K562 (cell line): ENCODE measurements at regions not wholly inside any gene's neighbourhood (a gene's known extent, or its start where the extent isn't known, plus 50 kb on each side); places are given as distances from the start of the nearest gene placed in this dataset.

Source experiments
- ATAC-seq: fragments of 200-7000 bp; cut with Tn5 transposase; 3 replicates; pipeline ENCODE4 v1.9.1; 2020; ENCODE audit warnings: moderate library complexity
- BruUV-seq: library from RNA; stranded (reverse); fragments of 400-500 nt; replicated peaks from 2 replicates; lab custom pipeline; 2021; lab: Mats Ljungman, UMichigan
- CTCF ChIA-PET: fragments of 300-600 bp; formaldehyde crosslinking; extraction: SDS; loops from one replicate; lab custom pipeline; 2021; ENCODE audit warnings: low intra/inter-chr PET ratio; lab: Yijun Ruan, JAX
- POLR2A ChIA-PET: fragments of 300-600, 350-650 bp; sonication (Branson Sonifier 250); formaldehyde crosslinking; extraction: SDS; loops from one replicate; lab custom pipeline; 2021; ENCODE audit warnings: antibody characterized with exemption, inconsistent platforms; lab: Yijun Ruan, JAX
- DNase-seq, 4 experiments: peaks; one replicate each; pipeline versions ENCODE4 v3.0.0 to v3.0.0-alpha.2; 2011 to 2018; ENCODE audit warnings: low spot score in 3 of 4, mixed read lengths in 3 of 4; ENCODE audit errors: extremely low read depth in 1 of 4
- FAIRE-seq: peaks from 2 replicates; lab custom pipeline; 2011; peaks lifted over from hg19 to GRCh38; lab: Jason Lieb, UNC
- H2AFZ ChIP-seq: 2 replicates; pipeline ENCODE4 v1.6.0; 2011; ENCODE audit warnings: low read depth, low read length, control low read depth, inconsistent platforms
- H3K27ac ChIP-seq: fragments of 200-600 bp; 3 replicates; pipeline ENCODE4 v1.8.0; 2011; ENCODE audit warnings: low read depth, mild to moderate bottlenecking, control low read depth, inconsistent platforms, low read length, moderate library complexity, mixed read lengths; ENCODE audit errors: extremely low read depth
- H3K27me3 ChIP-seq, 2 experiments: fragments of 300-600 bp in 1 of 2; 2 replicates in 1 of 2; 3 replicates in 1 of 2; pipeline versions ENCODE4 v1.6.0 to v1.8.0; 2011; ENCODE audit warnings: inconsistent platforms in 2 of 2, low read length in 2 of 2, mild to moderate bottlenecking in 1 of 2, mixed read lengths in 1 of 2, moderate library complexity in 1 of 2; ENCODE audit not compliant: control insufficient read depth in 2 of 2, insufficient read depth in 2 of 2
- H3K36me3 ChIP-seq: fragments of 300-600 bp; 3 replicates; pipeline ENCODE4 v1.8.0; 2011; ENCODE audit warnings: mild to moderate bottlenecking, low read length, inconsistent platforms; ENCODE audit not compliant: control insufficient read depth, insufficient read depth
- H3K4me1 ChIP-seq, 2 experiments: fragments of 200-600 bp in 1 of 2; replicated peaks in 1 of 2; 2 replicates in 1 of 2; 3 replicates in 1 of 2; pipeline versions ENCODE4 v1.5.1 to v1.8.0; 2011; ENCODE audit warnings: inconsistent platforms in 2 of 2, low read length in 2 of 2, mild to moderate bottlenecking in 1 of 2, mixed read lengths in 1 of 2, moderate library complexity in 1 of 2; ENCODE audit not compliant: control insufficient read depth in 2 of 2, insufficient read depth in 2 of 2
- H3K4me2 ChIP-seq: 2 replicates; pipeline ENCODE4 v1.6.1; 2011; ENCODE audit warnings: low read length, control low read depth, inconsistent platforms, mixed read lengths; ENCODE audit not compliant: insufficient read depth
- H3K4me3 ChIP-seq: fragments of 200-600 bp; sonication (generic), shearing (Covaris generic); 2 replicates; pipeline ENCODE4 v1.5.1; 2016; ENCODE audit warnings: control low read depth, inconsistent platforms
- H3K79me2 ChIP-seq: fragments of 200-600 bp; 3 replicates; pipeline ENCODE4 v1.8.0; 2011; ENCODE audit warnings: low read length, inconsistent platforms; ENCODE audit not compliant: control insufficient read depth, insufficient read depth
- H3K9ac ChIP-seq, 2 experiments: 2 replicates each; pipeline versions ENCODE4 v1.6.0 to v1.6.1; 2011; ENCODE audit warnings: low read depth in 2 of 2, low read length in 2 of 2, control low read depth in 1 of 2, inconsistent platforms in 1 of 2, mild to moderate bottlenecking in 1 of 2, mixed read lengths in 1 of 2; ENCODE audit not compliant: insufficient read depth in 1 of 2
- H3K9me1 ChIP-seq: one replicate; pipeline ENCODE4 v1.6.0; 2011; ENCODE audit warnings: inconsistent platforms, mild to moderate bottlenecking, low read length, moderate library complexity; ENCODE audit not compliant: control insufficient read depth, insufficient read depth
- H3K9me3 ChIP-seq: replicated peaks from 2 replicates; pipeline ENCODE4 v1.5.1; 2011; ENCODE audit warnings: low read depth, low read length, inconsistent platforms; ENCODE audit not compliant: control insufficient read depth, insufficient read depth
- H4K20me1 ChIP-seq: replicated peaks from 2 replicates; pipeline ENCODE4 v1.6.1; 2011; ENCODE audit warnings: low read length, inconsistent platforms, mixed read lengths; ENCODE audit not compliant: control insufficient read depth, insufficient read depth
- CTCF ChIP-seq, 3 experiments: IDR thresholded peaks in 2 of 3; conservative IDR thresholded peaks in 1 of 3; 2 replicates each; pipeline ENCODE4 v1.5.1; 2011 to 2012; ENCODE audit warnings: low read length in 3 of 3, mild to moderate bottlenecking in 3 of 3, control low read depth in 2 of 3, improper control_type of control experiment in 1 of 3, inconsistent platforms in 1 of 3, low read depth in 1 of 3, mixed read lengths in 1 of 3, moderate library complexity in 1 of 3; ENCODE audit not compliant: insufficient read depth in 2 of 3
- CXXC5 ChIP-seq: fragments of 250-450 bp; sonication (Bioruptor Pico); IDR thresholded peaks from 2 replicates; pipeline ENCODE4 v1.8.0; 2022; ENCODE audit warnings: inconsistent platforms, mild to moderate bottlenecking, moderate library complexity
- DIDO1 ChIP-seq: fragments of 450-650 bp; IDR thresholded peaks from 2 replicates; pipeline ENCODE4 v1.6.1; 2016; ENCODE audit warnings: low read depth, missing biosample characterization, missing genetic modification characterization
- FOXM1 ChIP-seq, 2 experiments: fragments of 450-650 bp in 1 of 2; sonication (generic) in 1 of 2; formaldehyde crosslinking in 1 of 2; IDR thresholded peaks; 2 replicates each; pipeline versions ENCODE4 v1.6.1 to v1.9.0; 2017 to 2022; ENCODE audit warnings: low read depth in 2 of 2, mild to moderate bottlenecking in 2 of 2, missing genetic modification reagents in 1 of 2, moderate library complexity in 1 of 2
- HNRNPK ChIP-seq: fragments of 200-400 bp; formaldehyde crosslinking; IDR thresholded peaks from one replicate; pipeline ENCODE4 v1.6.1; 2018; ENCODE audit warnings: mild to moderate bottlenecking, low read depth, low read length; ENCODE audit not compliant: poor library complexity, severe bottlenecking
- ID3 ChIP-seq, 2 experiments: fragments of 250-450 bp in 1 of 2; fragments of 450-650 bp in 1 of 2; sonication (Bioruptor Pico) in 1 of 2; IDR thresholded peaks; 2 replicates each; pipeline versions ENCODE4 v1.6.1 to v1.8.0; 2016 to 2021; ENCODE audit warnings: mild to moderate bottlenecking in 2 of 2, moderate library complexity in 2 of 2, missing compliant biosample characterization in 1 of 2, missing genetic modification characterization in 1 of 2
- KLF1 ChIP-seq: fragments of 450-650 bp; IDR thresholded peaks from 2 replicates; pipeline ENCODE4 v1.6.1; 2016; ENCODE audit warnings: missing genetic modification characterization, missing compliant biosample characterization
- MAFF ChIP-seq: IDR thresholded peaks from 2 replicates; pipeline ENCODE4 v1.6.1; 2012; ENCODE audit warnings: low read length, improper control_type of control experiment
- MCM5 ChIP-seq: fragments of 450-650 bp; IDR thresholded peaks from 2 replicates; pipeline ENCODE4 v1.6.1; 2016; ENCODE audit warnings: low read depth
- POU5F1 ChIP-seq: fragments of 150-350 bp; IDR thresholded peaks from 2 replicates; pipeline ENCODE4 v1.6.1; 2014; ENCODE audit warnings: borderline replicate concordance, low read length, low read depth, mild to moderate bottlenecking; ENCODE audit not compliant: partially characterized antibody
- PYGO2 ChIP-seq: fragments of 450-650 bp; IDR thresholded peaks from 2 replicates; pipeline ENCODE4 v1.6.1; 2016; ENCODE audit warnings: mild to moderate bottlenecking, missing genetic modification characterization, moderate library complexity, missing compliant biosample characterization
- RAD21 ChIP-seq, 2 experiments: fragments of 250-450 bp in 1 of 2; fragments of 450-650 bp in 1 of 2; sonication (Bioruptor Pico) in 1 of 2; formaldehyde crosslinking in 1 of 2; IDR thresholded peaks in 1 of 2; conservative IDR thresholded peaks in 1 of 2; 2 replicates each; pipeline versions ENCODE4 v1.4.0 to v1.8.0; 2020 to 2022; ENCODE audit warnings: mild to moderate bottlenecking in 2 of 2, moderate library complexity in 1 of 2
- SMAD1 ChIP-seq: fragments of 150-350 bp; IDR thresholded peaks from 2 replicates; pipeline ENCODE4 v1.6.1; 2014; ENCODE audit warnings: low read length, low read depth; ENCODE audit not compliant: partially characterized antibody
- TAF15 ChIP-seq: fragments of 200-400 bp; formaldehyde crosslinking; IDR thresholded peaks from 2 replicates; pipeline ENCODE4 v1.6.1; 2017; ENCODE audit warnings: mild to moderate bottlenecking, low read depth, low read length, moderate library complexity
- ZBTB7A ChIP-seq: IDR thresholded peaks from 2 replicates; pipeline ENCODE4 v1.6.1; 2011; ENCODE audit warnings: low read depth, mild to moderate bottlenecking, low read length, moderate library complexity, borderline replicate concordance; ENCODE audit not compliant: control insufficient read depth
- ZFP30 ChIP-seq: fragments of 250-450 bp; sonication (Bioruptor Pico); IDR thresholded peaks from 2 replicates; pipeline ENCODE4 v1.8.0; 2022; ENCODE audit warnings: moderate library complexity, mild to moderate bottlenecking, inconsistent platforms, borderline replicate concordance
- WGBS: fragments of 100-300 bp; shearing (Covaris generic); methylation state at CpG from one replicate; pipeline ENCODE4 v1.1.6; 2016; ENCODE audit warnings: low coverage, mixed read lengths; ENCODE audit not compliant: insufficient coverage; ENCODE audit errors: missing lambda C conversion rate; 5-methylcytosine and 5-hydroxymethylcytosine counted together
- in situ Hi-C: fragments of 300-500 bp; cut with MboI; formaldehyde crosslinking; loops from 4 replicates; pipeline ENCODE4 v1.15.0; 2018; ENCODE audit warnings: inconsistent platforms, mixed read lengths
- intact Hi-C: fragments of 100-400 bp; cut with micrococcal nuclease; formaldehyde crosslinking; loops from 2 replicates; pipeline ENCODE4 v1.14.2; 2022

GRCh38 chr4:81922313-81922712, 450.6 kb upstream of the RASGEF1B start:
- Histone ChIP-seq H3K4me2 (no peak overlapping the region), H4K20me1 (no peaks in the 10 kb centered on the region), H3K9me3 (no peaks in the 10 kb centered on the region), H3K4me3 (no peak overlapping the region), H3K4me1 (no peaks in the 10 kb centered on the region), H3K9ac (no peak overlapping the region), H2AFZ (no peak overlapping the region), H3K9me1 (no peaks in the 10 kb centered on the region), H3K79me2 (no peaks in the 10 kb centered on the region), H3K36me3 (no peaks in the 10 kb centered on the region), H3K27me3 (peaks cover 0 to 11% of the 10 kb centered on the region in 2 experiments; a peak in 3 of 5 replicates), H3K27ac (no peak overlapping the region)
- FAIRE-seq (no peak), DNase-seq (no peak), ATAC-seq (no peak)
- TF ChIP-seq TAF15 (no peak), CTCF (IDR thresholded peaks at IDR 0.05 in 2 of 3, conservative IDR thresholded peaks at IDR 0.05 in 1 of 3; ENCODE audit: insufficient read depth in 2 of 3, low read depth in 1 of 3, low read length in 3 of 3) (no peak), FOXM1 (IDR thresholded peaks at IDR 0.05; ENCODE audit: low read depth) (no peak), FOXM1 (CRISPR knock-in tag; IDR thresholded peaks at IDR 0.05; ENCODE audit: low read depth) (no peak), ID3 (CRISPR knock-in tag; IDR thresholded peaks at IDR 0.05) (no peak), ID3 (tag; IDR thresholded peaks at IDR 0.05) (no peak), CXXC5 (no peak), SMAD1 (no peak), DIDO1 (tag) (no peak), RAD21 (CRISPR knock-in tag; conservative IDR thresholded peaks at IDR 0.05 in 1 of 2, IDR thresholded peaks at IDR 0.05 in 1 of 2) (no peak), MAFF (no peak), HNRNPK (no peak), MCM5 (no peak), KLF1 (tag) (no peak), PYGO2 (no peak), POU5F1 (no peak), ZBTB7A (no peak), ZFP30 (CRISPR knock-in tag) (no peak)
- intact Hi-C loops (no loop called here), in situ Hi-C loops (no loop called here)
- ChIA-PET POLR2A (no interaction called here), CTCF (no interaction called here)
- BruUV-seq, result no TSS peak
- 0% methylated on average over 3 of the region's 3 CpGs for WGBS
